HEK293 (cell line): ENCODE measurements at regions not wholly inside any gene's neighbourhood (a gene's known extent, or its start where the extent isn't known, plus 50 kb on each side); places are given as distances from the start of the nearest gene placed in this dataset.

Source experiments
- CTCF ChIP-seq: fragments of 450-650 bp; formaldehyde crosslinking; IDR thresholded peaks from 2 replicates; pipeline ENCODE4 v1.5.1; 2016; ENCODE audit warnings: missing biosample characterization, missing genetic modification characterization
- HOXA7 ChIP-seq: sonication (generic); formaldehyde crosslinking; IDR thresholded peaks from 2 replicates; pipeline ENCODE4 v1.8.1; 2022; ENCODE audit warnings: missing genetic modification reagents, borderline replicate concordance
- MYNN ChIP-seq: fragments of 450-650 bp; formaldehyde crosslinking; IDR thresholded peaks from 2 replicates; pipeline ENCODE4 v1.5.1; 2016; ENCODE audit warnings: missing biosample characterization, missing genetic modification characterization, borderline replicate concordance
- ZNF660 ChIP-seq: fragments of 450-650 bp; IDR thresholded peaks from 2 replicates; pipeline ENCODE4 v1.5.1; 2018; ENCODE audit warnings: missing biosample characterization, mild to moderate bottlenecking, missing genetic modification characterization
- ZNF776 ChIP-seq: fragments of 450-650 bp; formaldehyde crosslinking; IDR thresholded peaks from 2 replicates; pipeline ENCODE4 v1.5.0; 2017; ENCODE audit warnings: missing biosample characterization, missing genetic modification characterization, borderline replicate concordance
- ZXDB ChIP-seq: fragments of 450-650 bp; formaldehyde crosslinking; IDR thresholded peaks from 2 replicates; pipeline ENCODE4 v1.5.1; 2016; ENCODE audit warnings: missing biosample characterization, missing genetic modification characterization

GRCh38 chr20:55394592-55394991 is 610.7 kb downstream of the CBLN4 start:
- TF ChIP-seq HOXA7 (CRISPR knock-in tag) (no peak), ZXDB (tag by site-specific recombination) (no peak), ZNF660 (tag by site-specific recombination) (no peak), CTCF (tag by site-specific recombination) (no peak), MYNN (tag by site-specific recombination) (no peak), ZNF776 (no peak)
